Breast epithelium (tissue), 4 donors: ENCODE measurements at regions not wholly inside any gene's neighbourhood (a gene's known extent, or its start where the extent isn't known, plus 50 kb on each side); places are given as distances from the start of the nearest gene placed in this dataset.
A peak's percentile ranks its signal among the peaks of the same experiment; 100 is the strongest.

ENCODE experiments used
- DNase-seq, 2 donors: peaks; one replicate each; pipeline ENCODE4 v3.0.0-alpha.2; 2019; ENCODE audit warnings: low spot score in 2 of 2
- H3K27ac ChIP-seq, 2 donors: fragments of 200-600 bp; sonication (generic) in 1 of 2; one replicate each; pipeline ENCODE4 v1.5.1; 2016 to 2019; ENCODE audit warnings: mild to moderate bottlenecking in 1 of 2
- H3K27me3 ChIP-seq, 2 donors: fragments of 200-600 bp; sonication (generic) in 1 of 2; one replicate each; pipeline versions ENCODE4 v1.5.1 to v1.6.0; 2017 to 2019; ENCODE audit warnings: control low read depth in 1 of 2, mild to moderate bottlenecking in 1 of 2
- H3K36me3 ChIP-seq: fragments of 200-600 bp; one replicate; pipeline ENCODE4 v1.5.1; 2019
- H3K4me1 ChIP-seq, 2 donors: fragments of 200-600 bp; sonication (generic); one replicate each; pipeline ENCODE4 v1.5.1; 2016 to 2019; ENCODE audit warnings: control low read depth in 1 of 2
- H3K4me3 ChIP-seq, 3 donors: fragments of 200-600 bp; sonication (generic); 1 replicate in 2 of 3; 2 replicates in 1 of 3; pipeline ENCODE4 v1.5.1; 2016 to 2019; ENCODE audit warnings: mild to moderate bottlenecking in 3 of 3, moderate library complexity in 2 of 3
- H3K9me3 ChIP-seq, 2 donors: fragments of 200-600 bp; sonication (generic) in 1 of 2; one replicate each; pipeline ENCODE4 v1.5.1; 2016 to 2019; ENCODE audit warnings: control low read depth in 1 of 2
- CTCF ChIP-seq, 3 donors: fragments of 450-650 bp; IDR thresholded peaks; one replicate each; pipeline ENCODE4 v1.5.1; 2016 to 2017; ENCODE audit warnings: antibody characterized with exemption in 3 of 3, mild to moderate bottlenecking in 3 of 3, moderate library complexity in 3 of 3
- POLR2A ChIP-seq: fragments of 450-650 bp; IDR thresholded peaks from one replicate; pipeline ENCODE4 v1.6.1; 2016; ENCODE audit warnings: antibody characterized with exemption, mild to moderate bottlenecking, moderate library complexity
- POLR2AphosphoS5 ChIP-seq, 3 donors: sonication (generic); formaldehyde crosslinking; IDR thresholded peaks; one replicate each; pipeline ENCODE4 v1.6.1; 2017; ENCODE audit warnings: antibody characterized with exemption in 3 of 3
- intact Hi-C: fragments of 100-400 bp; cut with DNase I; formaldehyde crosslinking; loops from one replicate; pipeline ENCODE4 v1.15.1; 2023; ENCODE audit warnings: low total_unique reads

- Histone ChIP-seq H3K27me3 (no peaks in the 10 kb centered on the region), H3K4me1 (no peaks in the 10 kb centered on the region), H3K4me3 (no peak overlapping the region), H3K36me3 (no peaks in the 10 kb centered on the region), H3K9me3 (peaks cover 0 to 9% of the 10 kb centered on the region in 2 donors), H3K27ac (no peak overlapping the region)
- intact Hi-C loops = loop anchor here (5.0 kb wide), 1 partner anchor 1369 kb away; no protein-coding TSS in a partner anchor
- TF ChIP-seq CTCF (IDR thresholded peaks at IDR 0.05) (no peak), POLR2A (no peak), POLR2AphosphoS5 (IDR thresholded peaks at IDR 0.05) (no peak)
- no peak for DNase-seq
These were observed 482.4 kb upstream of the TSHZ3 start for GRCh38 chr19:31831421-31832175.

GRCh38 chr19:31832176-31832548 lies 482.9 kb upstream of the TSHZ3 start:
- H3K9me3 ChIP-seq = peaks cover 0 to 9% of the 10 kb centered on the region in 2 donors
- TF ChIP-seq POLR2AphosphoS5 (IDR thresholded peaks at IDR 0.05) (no peak), CTCF (IDR thresholded peaks at IDR 0.05) (no peak), POLR2A (no peak)
- H3K36me3 ChIP-seq = no peaks in the 10 kb centered on the region
- no peaks in the 10 kb centered on the region for H3K27me3 ChIP-seq
- H3K4me3 ChIP-seq = no peak overlapping the region
- H3K4me1 ChIP-seq = no peaks in the 10 kb centered on the region
- no peak for DNase-seq
- no peak overlapping the region for H3K27ac ChIP-seq
- intact Hi-C loops = loop anchor here (5.0 kb wide), 1 partner anchor 1370 kb away; no protein-coding TSS in a partner anchor

- H3K4me3 ChIP-seq = no peak overlapping the region
- DNase-seq = no peak
- no peaks in the 10 kb centered on the region for H3K4me1 ChIP-seq
- no peaks in the 10 kb centered on the region for H3K27me3 ChIP-seq
- no peak overlapping the region for H3K27ac ChIP-seq
- TF ChIP-seq POLR2A (no peak), POLR2AphosphoS5 (IDR thresholded peaks at IDR 0.05) (no peak), CTCF (IDR thresholded peaks at IDR 0.05) (no peak)
- intact Hi-C loops = loop anchor here (5.0 kb wide), 1 partner anchor 1372 kb away; no protein-coding TSS in a partner anchor
- H3K9me3 ChIP-seq = peaks cover 0 to 9% of the 10 kb centered on the region in 2 donors
- H3K36me3 ChIP-seq = no peaks in the 10 kb centered on the region
These were observed 484.8 kb upstream of the TSHZ3 start for GRCh38 chr19:31834070-31834469.

- intact Hi-C loops = no loop called here
- TF ChIP-seq CTCF (IDR thresholded peaks at IDR 0.05) (no peak), POLR2A (no peak), POLR2AphosphoS5 (IDR thresholded peaks at IDR 0.05) (no peak)
- Histone ChIP-seq H3K27ac (no peak overlapping the region), H3K9me3 (peaks cover 3 to 13% of the 10 kb centered on the region in 2 donors), H3K27me3 (no peaks in the 10 kb centered on the region), H3K36me3 (no peaks in the 10 kb centered on the region), H3K4me1 (no peaks in the 10 kb centered on the region), H3K4me3 (peak overlapping the region in 1 of 3 donors; percentile 28)
- DNase-seq = peak in 1 of 2 donors; percentile 18
These were observed 489.1 kb upstream of the TSHZ3 start for GRCh38 chr19:31838163-31838815.

GRCh38 chr19:31840371-31840770 lies 491.1 kb upstream of the TSHZ3 start:
- Histone ChIP-seq H3K4me3 (no peak overlapping the region), H3K27me3 (no peaks in the 10 kb centered on the region)
- TF ChIP-seq POLR2A (no peak), CTCF (IDR thresholded peaks at IDR 0.05) (no peak), POLR2AphosphoS5 (IDR thresholded peaks at IDR 0.05) (no peak)

More at GRCh38 chr19:31840371-31840770, 491.1 kb upstream of the TSHZ3 start:
- DNase-seq = no peak
- Histone ChIP-seq H3K9me3 (peaks cover 6 to 13% of the 10 kb centered on the region in 2 donors), H3K4me1 (no peaks in the 10 kb centered on the region), H3K36me3 (no peaks in the 10 kb centered on the region), H3K27ac (no peak overlapping the region)
- intact Hi-C loops = no loop called here
